Keratinocyte (primary cell): ENCODE measurements at regions not wholly inside any gene's neighbourhood (a gene's known extent, or its start where the extent isn't known, plus 50 kb on each side); places are given as distances from the start of the nearest gene placed in this dataset.

Experiments used
- DNase-seq: peaks from one replicate; pipeline ENCODE4 v3.0.0-alpha.2; 2011; ENCODE audit warnings: low read depth, missing footprints, low spot score
- FAIRE-seq: peaks from 2 replicates; lab custom pipeline; 2011; peaks lifted over from hg19 to GRCh38; lab: Jason Lieb, UNC
- H2AFZ ChIP-seq: 2 replicates; pipeline ENCODE4 v1.6.0; 2012; ENCODE audit warnings: low read length, control low read depth, inconsistent platforms; ENCODE audit not compliant: control insufficient read depth
- H3K27ac ChIP-seq: 2 replicates; pipeline ENCODE4 v1.5.1; 2011; ENCODE audit warnings: low read length; ENCODE audit not compliant: control insufficient read depth, insufficient read depth
- H3K27me3 ChIP-seq: 3 replicates; pipeline ENCODE4 v1.6.0; 2011; ENCODE audit warnings: low read length; ENCODE audit not compliant: control insufficient read depth, insufficient read depth; ENCODE audit errors: extremely low read depth
- H3K36me3 ChIP-seq, 2 experiments: 2 replicates in 1 of 2; 3 replicates in 1 of 2; pipeline ENCODE4 v1.5.1; 2011; ENCODE audit warnings: low read length in 2 of 2, mild to moderate bottlenecking in 1 of 2; ENCODE audit not compliant: control insufficient read depth in 2 of 2, insufficient read depth in 2 of 2; ENCODE audit errors: extremely low read depth in 1 of 2
- H3K4me1 ChIP-seq: 3 replicates; pipeline ENCODE4 v1.5.1; 2011; ENCODE audit warnings: low read length; ENCODE audit not compliant: control insufficient read depth, insufficient read depth; ENCODE audit errors: extremely low read depth
- H3K4me2 ChIP-seq: 3 replicates; pipeline ENCODE4 v1.6.0; 2011; ENCODE audit warnings: low read depth, low read length; ENCODE audit not compliant: control insufficient read depth, insufficient read depth; ENCODE audit errors: extremely low read depth
- H3K4me3 ChIP-seq, 3 experiments: fragments of 200-600 bp in 1 of 3; sonication (generic) in 1 of 3; 2 replicates in 2 of 3; 3 replicates in 1 of 3; pipeline ENCODE4 v1.5.1; 2011 to 2016; ENCODE audit warnings: low read length in 3 of 3, mild to moderate bottlenecking in 3 of 3, control low read depth in 2 of 3, inconsistent platforms in 1 of 3, low read depth in 1 of 3, mixed read lengths in 1 of 3, mixed run types in 1 of 3, moderate library complexity in 1 of 3; ENCODE audit not compliant: control insufficient read depth in 2 of 3, insufficient read depth in 2 of 3; ENCODE audit errors: extremely low read depth in 1 of 3
- H3K79me2 ChIP-seq: 2 replicates; pipeline ENCODE4 v1.6.0; 2012; ENCODE audit warnings: low read length; ENCODE audit not compliant: control insufficient read depth, insufficient read depth
- H3K9ac ChIP-seq: 3 replicates; pipeline ENCODE4 v1.6.0; 2011; ENCODE audit warnings: low read length; ENCODE audit not compliant: control insufficient read depth, insufficient read depth; ENCODE audit errors: extremely low read depth
- H3K9me1 ChIP-seq: 3 replicates; pipeline ENCODE4 v1.6.0; 2011; ENCODE audit warnings: low read length; ENCODE audit not compliant: control insufficient read depth, insufficient read depth; ENCODE audit errors: extremely low read depth
- H3K9me3 ChIP-seq: 2 replicates; pipeline ENCODE4 v1.5.1; 2012; ENCODE audit warnings: low read depth, low read length; ENCODE audit not compliant: control insufficient read depth
- H4K20me1 ChIP-seq: 3 replicates; pipeline ENCODE4 v1.6.0; 2011; ENCODE audit warnings: low read length; ENCODE audit not compliant: control insufficient read depth, insufficient read depth; ENCODE audit errors: extremely low read depth
- EZH2 ChIP-seq: IDR thresholded peaks from one replicate; pipeline ENCODE4 v1.6.1; 2012; ENCODE audit warnings: inconsistent platforms, mild to moderate bottlenecking, low read length, moderate library complexity
- dilution Hi-C: fragments of 300-500 bp; cut with MboI; formaldehyde crosslinking; loops from one replicate; pipeline ENCODE4 v1.7.0; 2020; ENCODE audit warnings: low sequenced_read_pairs; ENCODE audit not compliant: extremely low pct_ligation_motif_present
- TF ChIP-seq, protein P1 (sequence below), 3 experiments: IDR thresholded peaks in 1 of 3; conservative IDR thresholded peaks in 1 of 3; optimal IDR thresholded peaks in 1 of 3; 2 replicates in 2 of 3; 3 replicates in 1 of 3; pipeline versions ENCODE3 to v1.5.1; 2011; ENCODE audit warnings: low read length in 3 of 3, mild to moderate bottlenecking in 3 of 3, moderate library complexity in 2 of 3, control low read depth in 1 of 3, inconsistent platforms in 1 of 3; ENCODE audit not compliant: insufficient read depth in 2 of 3; ENCODE audit errors: extremely low read depth in 1 of 3

DNA sequence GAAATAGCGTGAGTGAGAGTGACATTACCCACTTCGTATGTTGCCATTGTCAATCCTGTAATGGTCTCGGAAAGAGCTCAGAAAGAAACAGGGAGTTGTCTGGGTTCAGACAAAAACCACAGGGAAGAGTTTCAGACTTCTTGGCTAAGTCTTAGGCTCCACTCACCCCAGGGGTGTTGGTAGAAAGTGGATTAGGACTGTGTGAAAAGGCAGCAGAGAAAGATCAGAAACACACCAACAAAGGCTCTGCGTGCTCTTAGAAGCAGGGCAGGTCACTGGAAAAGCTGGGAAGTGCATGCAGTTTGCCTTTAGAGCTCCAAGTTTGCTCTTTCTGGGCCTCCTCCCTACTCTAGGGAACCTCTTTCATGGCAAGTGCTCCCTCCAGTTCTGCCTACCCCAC is 106.1 kb upstream of the PLXNC1 start:
- Histone ChIP-seq H3K27ac (no peak overlapping the region), H3K9me1 (no peaks in the 10 kb centered on the region), H3K4me1 (peaks cover 14% of the 10 kb centered on the region), H3K36me3 (no peaks in the 10 kb centered on the region), H2AFZ (no peak overlapping the region), H3K4me2 (no peak overlapping the region), H3K9ac (no peak overlapping the region), H3K9me3 (no peaks in the 10 kb centered on the region), H4K20me1 (no peaks in the 10 kb centered on the region), H3K79me2 (no peaks in the 10 kb centered on the region), H3K4me3 (no peak overlapping the region), H3K27me3 (no peaks in the 10 kb centered on the region)
- FAIRE-seq (no peak), DNase-seq (no peak)
- TF ChIP-seq EZH2: no peak
- TF ChIP-seq, protein P1, sequence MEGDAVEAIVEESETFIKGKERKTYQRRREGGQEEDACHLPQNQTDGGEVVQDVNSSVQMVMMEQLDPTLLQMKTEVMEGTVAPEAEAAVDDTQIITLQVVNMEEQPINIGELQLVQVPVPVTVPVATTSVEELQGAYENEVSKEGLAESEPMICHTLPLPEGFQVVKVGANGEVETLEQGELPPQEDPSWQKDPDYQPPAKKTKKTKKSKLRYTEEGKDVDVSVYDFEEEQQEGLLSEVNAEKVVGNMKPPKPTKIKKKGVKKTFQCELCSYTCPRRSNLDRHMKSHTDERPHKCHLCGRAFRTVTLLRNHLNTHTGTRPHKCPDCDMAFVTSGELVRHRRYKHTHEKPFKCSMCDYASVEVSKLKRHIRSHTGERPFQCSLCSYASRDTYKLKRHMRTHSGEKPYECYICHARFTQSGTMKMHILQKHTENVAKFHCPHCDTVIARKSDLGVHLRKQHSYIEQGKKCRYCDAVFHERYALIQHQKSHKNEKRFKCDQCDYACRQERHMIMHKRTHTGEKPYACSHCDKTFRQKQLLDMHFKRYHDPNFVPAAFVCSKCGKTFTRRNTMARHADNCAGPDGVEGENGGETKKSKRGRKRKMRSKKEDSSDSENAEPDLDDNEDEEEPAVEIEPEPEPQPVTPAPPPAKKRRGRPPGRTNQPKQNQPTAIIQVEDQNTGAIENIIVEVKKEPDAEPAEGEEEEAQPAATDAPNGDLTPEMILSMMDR (optimal IDR thresholded peaks at IDR 0.05 in 1 of 3, IDR thresholded peaks at IDR 0.05 in 1 of 3, conservative IDR thresholded peaks at IDR 0.05 in 1 of 3; ENCODE audit: extremely low read depth in 1 of 3, insufficient read depth in 2 of 3, low read length in 3 of 3): no peak
- dilution Hi-C loops: no loop called here

DNA sequence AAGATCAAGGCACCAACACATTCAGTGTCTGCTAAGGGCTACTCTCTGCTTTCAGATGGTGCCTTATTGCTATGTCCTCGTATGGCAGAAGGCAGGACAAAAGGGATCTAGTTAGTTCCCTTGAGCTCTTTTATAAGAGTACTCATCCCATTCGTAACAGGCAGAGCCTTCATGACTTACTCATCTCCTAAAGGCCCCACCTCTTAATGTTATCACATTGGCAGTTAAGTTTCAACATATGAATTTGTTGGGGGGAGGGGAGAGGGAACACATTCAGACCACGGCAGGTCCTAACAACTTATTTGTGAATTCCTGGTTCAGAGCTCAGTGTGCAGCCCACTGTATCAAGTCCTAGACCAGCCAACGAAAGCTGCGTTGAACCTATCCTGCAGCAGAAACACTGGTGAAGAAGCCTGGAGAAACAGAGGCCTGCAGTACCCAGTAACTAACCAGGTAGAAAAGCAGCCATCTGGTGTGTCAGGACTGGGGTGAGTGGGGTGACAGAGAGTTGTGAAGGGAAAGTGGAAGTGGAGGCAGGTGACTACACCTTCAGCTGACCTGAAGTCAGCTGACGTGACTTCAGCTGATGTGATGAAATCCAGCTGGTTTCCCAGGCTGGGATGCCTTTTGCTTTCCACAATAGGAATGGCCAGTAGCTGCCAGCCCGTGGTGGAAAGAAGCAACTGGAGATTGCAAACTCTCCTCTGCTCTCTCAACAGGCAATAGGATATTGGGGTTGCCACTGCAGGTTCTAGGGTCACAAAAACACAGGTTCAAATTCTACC is 101.6 kb upstream of the PLXNC1 start:
- no peak for DNase-seq

More for the DNA sequence above, 101.6 kb upstream of the PLXNC1 start:
- H3K79me2 ChIP-seq: no peaks in the 10 kb centered on the region
- dilution Hi-C loops: no loop called here
- peak overlapping the region; percentile 46 for H3K27ac ChIP-seq
- H4K20me1 ChIP-seq: no peaks in the 10 kb centered on the region
- H3K4me1 ChIP-seq: peaks cover 28% of the 10 kb centered on the region
- peak overlapping the region in 2 of 3 experiments; percentile 30 to 47 for H3K4me3 ChIP-seq
- TF ChIP-seq, protein P1 (optimal IDR thresholded peaks at IDR 0.05 in 1 of 3, IDR thresholded peaks at IDR 0.05 in 1 of 3, conservative IDR thresholded peaks at IDR 0.05 in 1 of 3; ENCODE audit: extremely low read depth in 1 of 3, insufficient read depth in 2 of 3, low read length in 3 of 3): no peak
- TF ChIP-seq EZH2: no peak
- H3K4me2 ChIP-seq: peak overlapping the region; percentile 77
- no peaks in the 10 kb centered on the region for H3K36me3 ChIP-seq
- H2AFZ ChIP-seq: peak overlapping the region; percentile 64
- H3K9me1 ChIP-seq: no peaks in the 10 kb centered on the region
- H3K27me3 ChIP-seq: no peaks in the 10 kb centered on the region
- H3K9ac ChIP-seq: peak overlapping the region; percentile 34
- no peaks in the 10 kb centered on the region for H3K9me3 ChIP-seq
- peak; percentile 62 for FAIRE-seq
